ENCODE measurements at regions not wholly inside any gene's neighbourhood (a gene's known extent, or its start where the extent isn't known, plus 50 kb on each side); places are given as distances from the start of the nearest gene placed in this dataset.

DNA sequence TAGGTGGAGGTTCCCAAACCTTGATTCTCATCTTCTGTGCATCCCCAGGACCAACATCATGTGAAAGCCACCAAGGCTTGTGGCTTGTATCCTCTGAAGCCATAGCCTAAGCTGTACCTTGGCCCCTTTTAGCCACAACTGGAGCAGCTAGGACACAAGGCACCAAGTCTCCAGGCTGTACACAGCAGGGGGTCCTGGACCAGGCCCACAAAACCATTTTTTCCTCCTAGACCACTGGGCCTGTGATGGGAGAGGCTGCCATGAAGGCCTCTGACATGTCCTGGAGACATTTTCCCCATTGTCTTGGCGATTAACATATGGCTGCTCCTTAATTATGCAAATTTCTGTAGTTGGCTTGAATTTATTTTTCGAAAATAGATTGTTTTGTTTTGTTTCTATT, 114.8 kb upstream of the LAMA2 start:
- ChIA-PET CTCF (no interaction called here), POLR2A (ENCODE audit: unreplicated experiment) (no interaction called here)
- BruUV-seq (replicated peaks): no TSS peak
- Histone ChIP-seq H2BK5ac (ENCODE audit: low read depth, low read length, poor library complexity, severe bottlenecking) (no peak overlapping the region), H3K27me3 (ENCODE audit: control insufficient read depth, insufficient read depth, low read length) (peaks cover 1% of the 10 kb centered on the region; the same call in 1 of the 2 replicates), H2BK15ac (ENCODE audit: low read depth, low read length) (no peak overlapping the region), H3K23ac (ENCODE audit: low read depth, low read length) (no peak overlapping the region), H2AK9ac (replicated peaks; ENCODE audit: low read depth, low read length, poor library complexity) (no peak overlapping the region), H4K91ac (ENCODE audit: insufficient read depth, low read depth, low read length) (no peak overlapping the region), H3K9me1 (ENCODE audit: insufficient read depth, low read length) (no peaks in the 10 kb centered on the region), H2AK5ac (ENCODE audit: low read depth, low read length) (no peak overlapping the region), H3K27ac (ENCODE audit: insufficient read depth, low read length) (no peak overlapping the region), H2BK20ac (ENCODE audit: low read depth, low read length) (no peak overlapping the region), H3K4me2 (ENCODE audit: low read depth, low read length) (no peak overlapping the region), H2BK120ac (ENCODE audit: low read depth, low read length) (no peak overlapping the region), H3K4ac (ENCODE audit: low read depth, low read length) (no peak overlapping the region), H3K9me3 (ENCODE audit: control insufficient read depth, insufficient read depth, low read length) (no peaks in the 10 kb centered on the region), H4K8ac (ENCODE audit: low read depth in 2 of 2, low read length in 2 of 2) (no peak overlapping the region), H3K4me3 (ENCODE audit: insufficient read depth, low read depth, low read length) (no peak overlapping the region), H3K14ac (replicated peaks; ENCODE audit: low read depth, low read length) (no peak overlapping the region), H3K56ac (ENCODE audit: extremely low read depth, insufficient read depth, low read length) (no peak overlapping the region), H4K5ac (ENCODE audit: low read depth, low read length) (no peak overlapping the region), H3K9ac (ENCODE audit: low read depth, low read length) (no peak overlapping the region), H3K18ac (ENCODE audit: low read depth, low read length) (no peak overlapping the region), H3K4me1 (ENCODE audit: control insufficient read depth, insufficient read depth, low read length) (no peaks in the 10 kb centered on the region), H3K36me3 (ENCODE audit: control insufficient read depth, insufficient read depth, low read length) (no peaks in the 10 kb centered on the region), H2AFZ (replicated peaks; ENCODE audit: low read length, poor library complexity) (no peak overlapping the region), H4K20me1 (ENCODE audit: insufficient read depth, low read length) (no peaks in the 10 kb centered on the region), H3K79me1 (ENCODE audit: low read depth in 1 of 2, low read length in 2 of 2) (no peaks in the 10 kb centered on the region)
- TF ChIP-seq CEBPB (IDR thresholded peaks at IDR 0.05; ENCODE audit: low read depth, low read length): no peak
- TF ChIP-seq CHD1 (IDR thresholded peaks at IDR 0.05; ENCODE audit: low read depth, low read length): no peak
- TF ChIP-seq, protein P1, sequence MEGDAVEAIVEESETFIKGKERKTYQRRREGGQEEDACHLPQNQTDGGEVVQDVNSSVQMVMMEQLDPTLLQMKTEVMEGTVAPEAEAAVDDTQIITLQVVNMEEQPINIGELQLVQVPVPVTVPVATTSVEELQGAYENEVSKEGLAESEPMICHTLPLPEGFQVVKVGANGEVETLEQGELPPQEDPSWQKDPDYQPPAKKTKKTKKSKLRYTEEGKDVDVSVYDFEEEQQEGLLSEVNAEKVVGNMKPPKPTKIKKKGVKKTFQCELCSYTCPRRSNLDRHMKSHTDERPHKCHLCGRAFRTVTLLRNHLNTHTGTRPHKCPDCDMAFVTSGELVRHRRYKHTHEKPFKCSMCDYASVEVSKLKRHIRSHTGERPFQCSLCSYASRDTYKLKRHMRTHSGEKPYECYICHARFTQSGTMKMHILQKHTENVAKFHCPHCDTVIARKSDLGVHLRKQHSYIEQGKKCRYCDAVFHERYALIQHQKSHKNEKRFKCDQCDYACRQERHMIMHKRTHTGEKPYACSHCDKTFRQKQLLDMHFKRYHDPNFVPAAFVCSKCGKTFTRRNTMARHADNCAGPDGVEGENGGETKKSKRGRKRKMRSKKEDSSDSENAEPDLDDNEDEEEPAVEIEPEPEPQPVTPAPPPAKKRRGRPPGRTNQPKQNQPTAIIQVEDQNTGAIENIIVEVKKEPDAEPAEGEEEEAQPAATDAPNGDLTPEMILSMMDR (conservative IDR thresholded peaks at IDR 0.05; ENCODE audit: low read depth, low read length): no peak
- no peak for TF ChIP-seq POLR2A (IDR thresholded peaks at IDR 0.05; ENCODE audit: low read depth, low read length)
- no peak for TF ChIP-seq RAD21 (IDR thresholded peaks at IDR 0.05; ENCODE audit: low read length)
- TF ChIP-seq RFX5 (IDR thresholded peaks at IDR 0.05; ENCODE audit: low read depth, low read length): no peak
- TF ChIP-seq SMC3 (IDR thresholded peaks at IDR 0.05; ENCODE audit: low read depth, low read length): no peak
- TF ChIP-seq MXI1 (IDR thresholded peaks at IDR 0.05; ENCODE audit: borderline replicate concordance, low read depth, low read length): no peak
- TF ChIP-seq FOS (IDR thresholded peaks at IDR 0.05; ENCODE audit: low read depth, low read length): no peak
- no peak for TF ChIP-seq BHLHE40 (IDR thresholded peaks at IDR 0.05; ENCODE audit: low read depth, low read length)
- no peak for TF ChIP-seq MAZ (IDR thresholded peaks at IDR 0.05; ENCODE audit: borderline replicate concordance, low read depth, low read length)
- no peak for TF ChIP-seq MAFK (IDR thresholded peaks at IDR 0.05; ENCODE audit: low read depth, low read length)
- dilution Hi-C loops (cut with HindIII; ENCODE audit: low sequenced_read_pairs, unreplicated experiment): no loop called here
- no CpG with 5 or more reads among the region's 2 CpGs for WGBS, 2 experiments (ENCODE audit: extremely low coverage in 2 of 2, insufficient read length in 1 of 2)
- no peak for ATAC-seq (ENCODE audit: low read depth)
- intact Hi-C loops (cut with micrococcal nuclease): no loop called here
- no peak for DNase-seq
- in situ Hi-C loops (cut with MboI; ENCODE audit: low sequenced_read_pairs): no loop called here
